ENCODE measurements at regions not wholly inside any gene's neighbourhood (a gene's known extent, or its start where the extent isn't known, plus 50 kb on each side); places are given as distances from the start of the nearest gene placed in this dataset.

GRCh38 chr6:167502471-167502870, 177.6 kb downstream of the TTLL2 start:
- peaks cover 8% of the 10 kb centered on the region for H3K4me1 ChIP-seq
- H3K9me3 ChIP-seq, result no peaks in the 10 kb centered on the region
- DNase-seq (no peak), ATAC-seq (no peak)
- no peak overlapping the region for H3K4me3 ChIP-seq
- H3K36me3 ChIP-seq (replicated peaks in 1 of 2; ENCODE audit: insufficient read depth in 1 of 2, low read depth in 2 of 2), result no peaks in the 10 kb centered on the region
- no peak for TF ChIP-seq CTCF (IDR thresholded peaks at IDR 0.05)
- TF ChIP-seq POLR2A (IDR thresholded peaks at IDR 0.05), result no peak
- 64 to 66% methylated on average over 6 to 7 of the region's 7 CpGs for WGBS, 2 donors
- intact Hi-C loops (cut with DNase I), result loop anchor here (10.0 kb wide), 1 partner anchor 392 kb away; no protein-coding TSS in a partner anchor
- no peaks in the 10 kb centered on the region for H3K27me3 ChIP-seq
- no peak overlapping the region for H3K27ac ChIP-seq

GRCh38 chr6:167504385-167504961, 179.6 kb downstream of the TTLL2 start:
- WGBS, 2 donors, result 86 to 87% methylated on average over 6 of the region's 6 CpGs
- Histone ChIP-seq H3K9me3 (no peaks in the 10 kb centered on the region), H3K36me3 (replicated peaks in 1 of 2; ENCODE audit: insufficient read depth in 1 of 2, low read depth in 2 of 2) (no peaks in the 10 kb centered on the region), H3K4me3 (no peak overlapping the region), H3K27ac (no peak overlapping the region), H3K27me3 (no peaks in the 10 kb centered on the region), H3K4me1 (peaks cover 8% of the 10 kb centered on the region)
- no peak for TF ChIP-seq POLR2A (IDR thresholded peaks at IDR 0.05)
- no peak for TF ChIP-seq CTCF (IDR thresholded peaks at IDR 0.05)
- ATAC-seq (no peak), DNase-seq (no peak)
- intact Hi-C loops (cut with DNase I), result loop anchor here (10.0 kb wide), 1 partner anchor 390 kb away; no protein-coding TSS in a partner anchor

- no peak for ATAC-seq
- intact Hi-C loops (cut with DNase I), result loop anchor here (10.0 kb wide), 1 partner anchor 390 kb away; no protein-coding TSS in a partner anchor
Observed at GRCh38 chr6:167505199-167505598, 180.3 kb downstream of the TTLL2 start.

GRCh38 chr6:167505782-167506181, 180.9 kb downstream of the TTLL2 start:
- peaks cover 8% of the 10 kb centered on the region for H3K4me1 ChIP-seq
- intact Hi-C loops (cut with DNase I), result loop anchor here (10.0 kb wide), 1 partner anchor 389 kb away; no protein-coding TSS in a partner anchor

More at GRCh38 chr6:167505199-167505598, 180.3 kb downstream of the TTLL2 start:
- Histone ChIP-seq H3K4me1 (peaks cover 8% of the 10 kb centered on the region), H3K27ac (no peak overlapping the region), H3K4me3 (no peak overlapping the region), H3K36me3 (replicated peaks in 1 of 2; ENCODE audit: insufficient read depth in 1 of 2, low read depth in 2 of 2) (no peaks in the 10 kb centered on the region), H3K27me3 (no peaks in the 10 kb centered on the region), H3K9me3 (no peaks in the 10 kb centered on the region)
- 65 to 88% methylated on average over 5 to 7 of the region's 7 CpGs for WGBS, 2 donors
- no peak for TF ChIP-seq CTCF (IDR thresholded peaks at IDR 0.05)
- TF ChIP-seq POLR2A (IDR thresholded peaks at IDR 0.05), result no peak
- DNase-seq, result no peak

More at GRCh38 chr6:167505782-167506181, 180.9 kb downstream of the TTLL2 start:
- Histone ChIP-seq H3K4me3 (no peak overlapping the region), H3K36me3 (replicated peaks in 1 of 2; ENCODE audit: insufficient read depth in 1 of 2, low read depth in 2 of 2) (no peaks in the 10 kb centered on the region), H3K27ac (no peak overlapping the region), H3K27me3 (no peaks in the 10 kb centered on the region), H3K9me3 (no peaks in the 10 kb centered on the region)
- TF ChIP-seq CTCF (IDR thresholded peaks at IDR 0.05) (no peak), POLR2A (IDR thresholded peaks at IDR 0.05) (no peak)
- DNase-seq (no peak), ATAC-seq (no peak)
- 75 to 83% methylated on average over 9 to 12 of the region's 13 CpGs for WGBS, 2 donors
